Right atrium auricular region (tissue), 2 donors: ENCODE measurements at regions not wholly inside any gene's neighbourhood (a gene's known extent, or its start where the extent isn't known, plus 50 kb on each side); places are given as distances from the start of the nearest gene placed in this dataset.
"Not testable (repeated sequence)": the region's sequence is repeated elsewhere in the genome, so short reads cannot be mapped to it uniquely, and the experiment has no call there.

Source experiments
- DNase-seq: peaks from one replicate; pipeline ENCODE4 v3.0.0-alpha.2; 2019; ENCODE audit warnings: low spot score
- H3K27ac ChIP-seq, 2 donors: fragments of 200-600 bp; sonication (generic); 1 replicate in 1 of 2; 2 replicates in 1 of 2; pipeline ENCODE4 v1.5.1; 2016 to 2019
- H3K27me3 ChIP-seq, 2 donors: fragments of 200-600 bp; sonication (generic); one replicate each; pipeline versions ENCODE4 v1.5.1 to v1.6.0; 2017 to 2019
- H3K36me3 ChIP-seq: fragments of 200-600 bp; sonication (generic); one replicate; pipeline ENCODE4 v1.5.1; 2016
- H3K4me1 ChIP-seq, 2 donors: fragments of 200-600 bp; sonication (generic); one replicate each; pipeline versions ENCODE4 v1.5.1 to v1.6.0; 2017 to 2019
- H3K4me3 ChIP-seq, 2 donors: fragments of 200-600 bp; sonication (generic); 1 replicate in 1 of 2; 2 replicates in 1 of 2; pipeline ENCODE4 v1.5.1; 2017 to 2019; ENCODE audit warnings: mild to moderate bottlenecking in 1 of 2, moderate library complexity in 1 of 2
- H3K9me3 ChIP-seq, 2 donors: fragments of 200-600 bp; sonication (generic); one replicate each; pipeline ENCODE4 v1.5.1; 2019
- CTCF ChIP-seq, 2 donors: fragments of 200-600 bp; sonication (generic); IDR thresholded peaks; one replicate each; pipeline ENCODE4 v1.5.1; 2019; ENCODE audit warnings: antibody characterized with exemption in 2 of 2

DNA sequence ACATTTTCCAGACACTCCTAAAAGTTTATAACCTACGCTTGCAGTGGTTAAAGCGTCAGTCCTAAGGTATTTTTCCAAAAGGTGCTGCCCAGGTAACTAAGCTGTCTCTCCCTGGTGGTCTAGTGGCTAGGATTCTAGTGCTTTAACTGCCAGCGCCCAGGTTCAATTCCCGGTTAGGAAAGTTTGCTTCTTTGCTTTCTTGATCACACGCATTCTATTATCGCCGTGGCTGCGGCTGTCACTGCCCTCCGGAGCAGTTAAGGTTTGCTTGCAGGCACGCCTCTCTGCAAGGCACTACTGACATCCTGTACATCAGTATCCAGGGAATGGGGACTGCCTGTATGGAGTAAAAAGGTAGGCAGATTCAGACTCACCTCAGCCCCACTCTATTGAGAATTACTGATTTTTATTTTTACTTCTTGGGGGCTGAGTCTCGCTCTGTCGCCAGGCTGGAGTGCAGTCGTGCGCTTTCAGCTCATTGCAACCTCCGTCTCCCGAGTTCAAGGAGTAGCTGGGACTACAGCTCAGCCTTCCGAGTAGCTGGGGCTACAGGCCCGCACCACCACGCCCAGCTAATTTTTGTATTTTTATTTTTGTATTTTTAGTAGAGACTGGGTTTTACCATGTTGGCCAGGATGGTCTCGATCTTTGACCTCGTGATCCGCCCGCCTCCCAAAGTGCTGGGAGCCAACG lies 53.2 kb upstream of the CFAP126 start:
- Histone ChIP-seq H3K36me3 (no peaks in the 10 kb centered on the region), H3K4me3 (no peak overlapping the region), H3K4me1 (no peaks in the 10 kb centered on the region), H3K27ac (no peak overlapping the region), H3K27me3 (no peaks in the 10 kb centered on the region), H3K9me3 (no peaks in the 10 kb centered on the region)
- no peak for TF ChIP-seq CTCF (IDR thresholded peaks at IDR 0.05)
- DNase-seq: no peak

DNA sequence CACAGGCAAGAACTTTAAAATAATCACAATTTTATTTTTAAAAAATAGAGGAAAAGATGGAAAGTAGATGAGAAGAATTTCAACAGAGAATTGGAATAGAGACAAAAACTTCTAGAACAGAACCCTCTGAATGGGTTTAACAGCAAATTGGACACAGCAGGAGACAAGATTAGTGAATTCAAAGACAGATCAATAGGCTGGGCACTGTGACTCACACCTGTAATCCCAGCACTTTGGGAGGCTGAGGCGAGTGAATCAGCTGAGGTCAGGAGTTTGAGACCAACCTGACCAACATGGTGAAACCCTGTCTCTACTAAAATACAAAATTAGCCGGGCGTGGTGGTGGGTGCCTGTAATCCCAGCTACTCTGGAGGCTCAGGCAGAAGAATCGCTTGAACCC lies 49.9 kb upstream of the CFAP126 start:
- H3K27me3 ChIP-seq, H3K4me1 ChIP-seq, H3K36me3 ChIP-seq, H3K27ac ChIP-seq, DNase-seq, H3K4me3 ChIP-seq, H3K9me3 ChIP-seq: not testable (repeated sequence)
